Neural cell (in vitro differentiated cells): ENCODE measurements at regions not wholly inside any gene's neighbourhood (a gene's known extent, or its start where the extent isn't known, plus 50 kb on each side); places are given as distances from the start of the nearest gene placed in this dataset.

Source experiments
- H2AFZ ChIP-seq: fragments of 200-600, 300-800 bp; sonication (generic), shearing (Covaris generic); 2 replicates; pipeline ENCODE4 v1.6.0; 2014; ENCODE audit warnings: low read depth, mild to moderate bottlenecking, antibody characterized with exemption, low read length, moderate library complexity
- H3F3A ChIP-seq: fragments of 200-600 bp; shearing (Covaris generic); 2 replicates; pipeline ENCODE4 v1.6.1; 2016; ENCODE audit warnings: mild to moderate bottlenecking, moderate library complexity, mixed read lengths, antibody characterized with exemption, low read length; ENCODE audit not compliant: insufficient read depth, poor library complexity, severe bottlenecking
- H3K27ac ChIP-seq: fragments of 200-600, 300-800 bp; sonication (generic), shearing (Covaris generic); 2 replicates; pipeline ENCODE4 v1.5.1; 2014; ENCODE audit warnings: mild to moderate bottlenecking, low read length, moderate library complexity
- H3K27me3 ChIP-seq: fragments of 300-800, 200-600 bp; sonication (generic), shearing (Covaris generic); 2 replicates; pipeline ENCODE4 v1.6.0; 2014; ENCODE audit warnings: mild to moderate bottlenecking, low read depth, low read length, moderate library complexity; ENCODE audit not compliant: insufficient read depth
- H3K36me3 ChIP-seq: fragments of 300-800, 200-600 bp; sonication (generic), shearing (Covaris generic); 2 replicates; pipeline ENCODE4 v1.5.1; 2014; ENCODE audit warnings: mild to moderate bottlenecking, antibody characterized with exemption, low read length, moderate library complexity; ENCODE audit not compliant: insufficient read depth
- H3K4me2 ChIP-seq: fragments of 300-800, 200-600 bp; sonication (generic), shearing (Covaris generic); 2 replicates; pipeline ENCODE4 v1.6.0; 2014; ENCODE audit warnings: mild to moderate bottlenecking, low read length
- H3K4me3 ChIP-seq: fragments of 300-800, 200-600 bp; sonication (generic), shearing (Covaris generic); 2 replicates; pipeline ENCODE4 v1.5.1; 2014; ENCODE audit warnings: mild to moderate bottlenecking, low read length, moderate library complexity
- H3K79me2 ChIP-seq: fragments of 200-600 bp; shearing (Covaris generic); replicated peaks from 2 replicates; pipeline ENCODE4 v1.6.0; 2014; ENCODE audit warnings: mild to moderate bottlenecking, low read length, moderate library complexity; ENCODE audit not compliant: insufficient read depth
- H3K9ac ChIP-seq: fragments of 300-800, 200-600 bp; sonication (generic), shearing (Covaris generic); 2 replicates; pipeline ENCODE4 v1.6.1; 2016; ENCODE audit warnings: mild to moderate bottlenecking, low read length, mixed read lengths
- H3K9me2 ChIP-seq: fragments of 200-600 bp; shearing (Covaris generic); 2 replicates; pipeline ENCODE4 v1.6.1; 2016; ENCODE audit warnings: mild to moderate bottlenecking, low read length, mixed read lengths; ENCODE audit not compliant: insufficient read depth
- H3K9me3 ChIP-seq: fragments of 200-600, 300-800 bp; sonication (generic), shearing (Covaris generic); 2 replicates; pipeline ENCODE4 v1.6.1; 2016; ENCODE audit warnings: mild to moderate bottlenecking, mixed run types, low read length, moderate library complexity, mixed read lengths
- H4K20me1 ChIP-seq: fragments of 200-600 bp; shearing (Covaris generic); 2 replicates; pipeline ENCODE4 v1.6.1; 2016; ENCODE audit warnings: mild to moderate bottlenecking, mixed run types; ENCODE audit not compliant: insufficient read depth
- EP300 ChIP-seq: fragments of 450-650 bp; conservative IDR thresholded peaks from 2 replicates; pipeline ENCODE4 v1.6.1; 2014; ENCODE audit warnings: antibody characterized with exemption, mild to moderate bottlenecking, moderate library complexity; ENCODE audit not compliant: poor library complexity, severe bottlenecking
- EZH2 ChIP-seq: fragments of 200-600, 300-800 bp; shearing (Covaris generic), sonication (generic); IDR thresholded peaks from 2 replicates; pipeline ENCODE4 v1.6.1; 2014; ENCODE audit warnings: antibody characterized with exemption, low read length, borderline replicate concordance, mild to moderate bottlenecking; ENCODE audit not compliant: insufficient read depth, poor library complexity, severe bottlenecking
- MXI1 ChIP-seq: fragments of 450-650 bp; conservative IDR thresholded peaks from 2 replicates; pipeline ENCODE4 v1.6.1; 2014; ENCODE audit warnings: antibody characterized with exemption, mild to moderate bottlenecking; ENCODE audit not compliant: poor library complexity, severe bottlenecking
- POLR2AphosphoS5 ChIP-seq: IDR thresholded peaks from 2 replicates; pipeline ENCODE4 v1.6.1; 2012
- RAD21 ChIP-seq: fragments of 450-650 bp; conservative IDR thresholded peaks from 2 replicates; pipeline ENCODE4 v1.6.1; 2014; ENCODE audit warnings: antibody characterized with exemption, mild to moderate bottlenecking, moderate library complexity
- SMC3 ChIP-seq: fragments of 450-650 bp; conservative IDR thresholded peaks from 2 replicates; pipeline ENCODE4 v1.6.1; 2014; ENCODE audit warnings: antibody characterized with exemption, mild to moderate bottlenecking, moderate library complexity; ENCODE audit not compliant: poor library complexity
- TAF1 ChIP-seq: IDR thresholded peaks from 2 replicates; pipeline ENCODE4 v1.6.1; 2012; ENCODE audit warnings: low read depth
- TF ChIP-seq, protein P1 (sequence below): IDR thresholded peaks from 2 replicates; pipeline ENCODE4 v1.6.1; 2012; ENCODE audit warnings: borderline replicate concordance
- TF ChIP-seq, protein P2 (sequence below): fragments of 450-650 bp; IDR thresholded peaks from 2 replicates; pipeline ENCODE4 v1.5.1; 2014; ENCODE audit warnings: antibody characterized with exemption, mild to moderate bottlenecking, moderate library complexity; ENCODE audit not compliant: poor library complexity, severe bottlenecking

DNA sequence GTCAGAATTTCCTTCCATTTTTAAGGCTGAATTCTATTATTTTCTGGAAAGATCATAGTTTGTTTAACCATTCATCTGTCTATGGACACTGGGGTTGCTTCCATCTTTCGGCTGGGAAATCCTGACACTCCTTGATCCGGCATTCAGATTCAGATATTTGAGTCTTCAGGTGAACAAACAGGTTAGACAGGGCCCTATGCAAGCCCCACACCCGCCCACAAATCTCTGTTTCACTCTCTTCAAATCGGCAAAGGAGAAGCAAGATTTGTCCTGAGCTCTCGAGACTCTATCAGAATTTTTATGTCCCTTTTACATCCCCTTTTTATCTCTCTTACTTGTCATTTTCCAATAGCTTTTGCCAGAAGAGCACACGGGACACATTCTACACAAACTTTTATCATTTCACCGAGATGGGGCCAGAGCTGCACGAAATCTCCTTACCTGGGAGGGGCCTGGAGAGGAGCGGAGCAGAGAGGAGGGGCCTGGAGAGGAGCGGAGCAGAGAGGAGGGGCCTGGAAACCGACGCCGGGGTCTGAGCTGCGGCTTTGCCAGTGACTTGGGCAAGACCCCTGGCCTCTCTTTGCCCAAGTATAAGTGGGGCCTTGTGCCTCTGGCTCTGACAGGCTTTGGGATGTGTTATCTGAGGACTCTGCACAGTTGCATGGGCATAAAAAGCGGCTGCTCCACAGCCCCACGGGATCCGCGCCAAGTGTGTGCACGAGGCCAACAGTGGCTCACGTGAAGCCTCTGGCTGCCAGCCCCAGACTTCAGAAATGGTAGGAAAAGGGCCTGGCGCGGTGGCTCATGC is 54.3 kb upstream of the RBFOX3 start:
- H3K4me3 ChIP-seq: no peak overlapping the region

DNA sequence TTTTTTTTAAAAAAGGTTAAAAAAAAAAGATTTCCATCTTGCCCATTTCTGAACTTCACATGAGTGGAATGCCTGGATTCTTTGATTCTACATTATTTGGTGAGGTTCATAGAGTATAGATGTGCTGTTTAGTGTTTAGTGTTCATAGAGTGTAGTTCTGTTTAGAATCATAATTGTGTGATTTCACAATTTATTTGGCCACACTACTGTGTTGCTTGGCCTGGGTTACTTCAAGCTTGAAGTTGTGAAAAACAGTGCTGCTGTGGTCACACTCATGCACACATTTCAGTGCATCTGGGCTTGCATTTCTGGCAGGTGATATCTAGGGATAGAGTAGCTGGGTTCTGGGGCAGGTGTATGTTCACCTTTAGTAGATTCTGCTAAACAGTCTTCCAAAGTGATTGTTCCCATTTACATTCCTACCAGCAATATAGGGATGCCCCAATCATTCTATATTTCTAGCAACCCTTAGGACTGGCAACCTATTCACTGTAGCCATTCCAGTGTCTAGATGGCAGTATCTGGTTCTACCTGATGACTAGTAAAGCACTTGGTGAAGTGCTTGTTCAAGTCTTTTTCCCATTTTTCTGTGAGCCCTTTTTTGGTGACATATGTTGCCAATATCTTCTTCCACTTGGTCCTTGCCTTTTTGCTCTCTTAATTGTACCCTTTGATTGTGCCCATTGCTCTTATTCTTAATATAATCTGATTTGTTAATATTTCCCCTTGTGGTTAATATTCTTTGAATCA is 50.6 kb upstream of the RBFOX3 start:
- Histone ChIP-seq H3K27me3 (no peaks in the 10 kb centered on the region), H2AFZ (no peak overlapping the region), H3K27ac (no peak overlapping the region), H3K9me3 (no peaks in the 10 kb centered on the region), H3F3A (no peaks in the 10 kb centered on the region), H3K4me2 (no peak overlapping the region), H4K20me1 (no peaks in the 10 kb centered on the region), H3K36me3 (no peaks in the 10 kb centered on the region), H3K9ac (no peak overlapping the region), H3K9me2 (no peaks in the 10 kb centered on the region), H3K4me3 (no peak overlapping the region), H3K79me2 (no peaks in the 10 kb centered on the region)
- TF ChIP-seq RAD21 (no peak), EP300 (no peak), MXI1 (no peak), SMC3 (no peak), EZH2 (no peak)
- TF ChIP-seq, protein P1, sequence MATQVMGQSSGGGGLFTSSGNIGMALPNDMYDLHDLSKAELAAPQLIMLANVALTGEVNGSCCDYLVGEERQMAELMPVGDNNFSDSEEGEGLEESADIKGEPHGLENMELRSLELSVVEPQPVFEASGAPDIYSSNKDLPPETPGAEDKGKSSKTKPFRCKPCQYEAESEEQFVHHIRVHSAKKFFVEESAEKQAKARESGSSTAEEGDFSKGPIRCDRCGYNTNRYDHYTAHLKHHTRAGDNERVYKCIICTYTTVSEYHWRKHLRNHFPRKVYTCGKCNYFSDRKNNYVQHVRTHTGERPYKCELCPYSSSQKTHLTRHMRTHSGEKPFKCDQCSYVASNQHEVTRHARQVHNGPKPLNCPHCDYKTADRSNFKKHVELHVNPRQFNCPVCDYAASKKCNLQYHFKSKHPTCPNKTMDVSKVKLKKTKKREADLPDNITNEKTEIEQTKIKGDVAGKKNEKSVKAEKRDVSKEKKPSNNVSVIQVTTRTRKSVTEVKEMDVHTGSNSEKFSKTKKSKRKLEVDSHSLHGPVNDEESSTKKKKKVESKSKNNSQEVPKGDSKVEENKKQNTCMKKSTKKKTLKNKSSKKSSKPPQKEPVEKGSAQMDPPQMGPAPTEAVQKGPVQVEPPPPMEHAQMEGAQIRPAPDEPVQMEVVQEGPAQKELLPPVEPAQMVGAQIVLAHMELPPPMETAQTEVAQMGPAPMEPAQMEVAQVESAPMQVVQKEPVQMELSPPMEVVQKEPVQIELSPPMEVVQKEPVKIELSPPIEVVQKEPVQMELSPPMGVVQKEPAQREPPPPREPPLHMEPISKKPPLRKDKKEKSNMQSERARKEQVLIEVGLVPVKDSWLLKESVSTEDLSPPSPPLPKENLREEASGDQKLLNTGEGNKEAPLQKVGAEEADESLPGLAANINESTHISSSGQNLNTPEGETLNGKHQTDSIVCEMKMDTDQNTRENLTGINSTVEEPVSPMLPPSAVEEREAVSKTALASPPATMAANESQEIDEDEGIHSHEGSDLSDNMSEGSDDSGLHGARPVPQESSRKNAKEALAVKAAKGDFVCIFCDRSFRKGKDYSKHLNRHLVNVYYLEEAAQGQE: no peak
- TF ChIP-seq, protein P2, sequence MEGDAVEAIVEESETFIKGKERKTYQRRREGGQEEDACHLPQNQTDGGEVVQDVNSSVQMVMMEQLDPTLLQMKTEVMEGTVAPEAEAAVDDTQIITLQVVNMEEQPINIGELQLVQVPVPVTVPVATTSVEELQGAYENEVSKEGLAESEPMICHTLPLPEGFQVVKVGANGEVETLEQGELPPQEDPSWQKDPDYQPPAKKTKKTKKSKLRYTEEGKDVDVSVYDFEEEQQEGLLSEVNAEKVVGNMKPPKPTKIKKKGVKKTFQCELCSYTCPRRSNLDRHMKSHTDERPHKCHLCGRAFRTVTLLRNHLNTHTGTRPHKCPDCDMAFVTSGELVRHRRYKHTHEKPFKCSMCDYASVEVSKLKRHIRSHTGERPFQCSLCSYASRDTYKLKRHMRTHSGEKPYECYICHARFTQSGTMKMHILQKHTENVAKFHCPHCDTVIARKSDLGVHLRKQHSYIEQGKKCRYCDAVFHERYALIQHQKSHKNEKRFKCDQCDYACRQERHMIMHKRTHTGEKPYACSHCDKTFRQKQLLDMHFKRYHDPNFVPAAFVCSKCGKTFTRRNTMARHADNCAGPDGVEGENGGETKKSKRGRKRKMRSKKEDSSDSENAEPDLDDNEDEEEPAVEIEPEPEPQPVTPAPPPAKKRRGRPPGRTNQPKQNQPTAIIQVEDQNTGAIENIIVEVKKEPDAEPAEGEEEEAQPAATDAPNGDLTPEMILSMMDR: no peak

More for the DNA sequence above, 54.3 kb upstream of the RBFOX3 start:
- no peak overlapping the region for H3K9ac ChIP-seq
- H4K20me1 ChIP-seq: no peaks in the 10 kb centered on the region
- H2AFZ ChIP-seq: no peak overlapping the region
- no peak overlapping the region for H3K4me2 ChIP-seq
- TF ChIP-seq TAF1 (no peak), POLR2AphosphoS5 (no peak), MXI1 (no peak), RAD21 (no peak), EZH2 (no peak), EP300 (no peak), SMC3 (no peak)
- TF ChIP-seq, protein P2: no peak
- TF ChIP-seq, protein P1: no peak
- H3K36me3 ChIP-seq: no peaks in the 10 kb centered on the region
- H3F3A ChIP-seq: no peaks in the 10 kb centered on the region
- H3K79me2 ChIP-seq: no peaks in the 10 kb centered on the region
- H3K27me3 ChIP-seq: no peaks in the 10 kb centered on the region
- H3K9me3 ChIP-seq: no peaks in the 10 kb centered on the region
- no peaks in the 10 kb centered on the region for H3K9me2 ChIP-seq
- H3K27ac ChIP-seq: no peak overlapping the region
